WERI-Rb-1 (cell line): ENCODE measurements at regions not wholly inside any gene's neighbourhood (a gene's known extent, or its start where the extent isn't known, plus 50 kb on each side); places are given as distances from the start of the nearest gene placed in this dataset.

Experiments used
- DNase-seq: peaks from one replicate; pipeline ENCODE4 v3.0.0-alpha.2; 2020
- H3K27ac ChIP-seq: fragments of 250-450 bp; sonication (Bioruptor Pico); 2 replicates; pipeline ENCODE4 v1.5.1; 2020; ENCODE audit warnings: mild to moderate bottlenecking, moderate library complexity
- H3K27me3 ChIP-seq: fragments of 250-450 bp; sonication (Bioruptor Pico); 2 replicates; pipeline ENCODE4 v1.5.1; 2021; ENCODE audit warnings: mild to moderate bottlenecking, low read depth, moderate library complexity; ENCODE audit not compliant: insufficient read depth, severe bottlenecking
- H3K36me3 ChIP-seq: fragments of 250-450 bp; sonication (Bioruptor Pico); 2 replicates; pipeline ENCODE4 v1.5.1; 2020; ENCODE audit warnings: mild to moderate bottlenecking, moderate library complexity
- H3K4me3 ChIP-seq: 2 replicates; pipeline ENCODE4 v1.5.1; 2011; ENCODE audit warnings: low read depth, mild to moderate bottlenecking, control low read depth, low read length
- H3K9me3 ChIP-seq: fragments of 250-450 bp; sonication (Bioruptor Pico); 2 replicates; pipeline ENCODE4 v1.5.1; 2021; ENCODE audit warnings: mild to moderate bottlenecking, moderate library complexity; ENCODE audit not compliant: severe bottlenecking
- TF ChIP-seq, protein P1 (sequence below): IDR thresholded peaks from 2 replicates; pipeline ENCODE4 v1.5.1; 2011; ENCODE audit warnings: low read depth, mild to moderate bottlenecking, control low read depth, inconsistent platforms, low read length

DNA sequence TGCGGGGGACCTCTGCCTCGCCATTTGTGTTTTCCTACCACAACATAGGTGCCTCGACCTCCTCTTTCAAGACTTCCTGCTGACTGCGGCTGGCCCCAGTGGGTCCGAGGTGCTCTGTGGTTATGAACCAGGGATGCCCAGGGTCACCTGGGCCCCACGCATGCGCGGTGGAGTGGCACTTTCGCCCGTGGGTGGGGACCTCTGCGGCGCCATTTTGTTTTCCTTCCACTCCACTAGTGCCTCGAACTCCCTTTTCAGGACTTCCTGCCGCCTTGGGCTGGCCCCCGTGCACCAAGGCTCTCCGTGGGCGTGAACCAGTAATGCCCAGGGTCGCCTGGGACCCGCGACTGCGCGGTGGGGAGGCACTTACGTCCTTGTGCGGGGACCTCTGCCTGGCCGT, 351.6 kb downstream of the ALG10 start:
- H3K27me3 ChIP-seq, result peaks cover 97% of the 10 kb centered on the region
- H3K27ac ChIP-seq, result no peak overlapping the region
- H3K36me3 ChIP-seq, result no peaks in the 10 kb centered on the region
- no peaks in the 10 kb centered on the region for H3K9me3 ChIP-seq
- H3K4me3 ChIP-seq, result no peak overlapping the region
- DNase-seq, result no peak
- TF ChIP-seq, protein P1, sequence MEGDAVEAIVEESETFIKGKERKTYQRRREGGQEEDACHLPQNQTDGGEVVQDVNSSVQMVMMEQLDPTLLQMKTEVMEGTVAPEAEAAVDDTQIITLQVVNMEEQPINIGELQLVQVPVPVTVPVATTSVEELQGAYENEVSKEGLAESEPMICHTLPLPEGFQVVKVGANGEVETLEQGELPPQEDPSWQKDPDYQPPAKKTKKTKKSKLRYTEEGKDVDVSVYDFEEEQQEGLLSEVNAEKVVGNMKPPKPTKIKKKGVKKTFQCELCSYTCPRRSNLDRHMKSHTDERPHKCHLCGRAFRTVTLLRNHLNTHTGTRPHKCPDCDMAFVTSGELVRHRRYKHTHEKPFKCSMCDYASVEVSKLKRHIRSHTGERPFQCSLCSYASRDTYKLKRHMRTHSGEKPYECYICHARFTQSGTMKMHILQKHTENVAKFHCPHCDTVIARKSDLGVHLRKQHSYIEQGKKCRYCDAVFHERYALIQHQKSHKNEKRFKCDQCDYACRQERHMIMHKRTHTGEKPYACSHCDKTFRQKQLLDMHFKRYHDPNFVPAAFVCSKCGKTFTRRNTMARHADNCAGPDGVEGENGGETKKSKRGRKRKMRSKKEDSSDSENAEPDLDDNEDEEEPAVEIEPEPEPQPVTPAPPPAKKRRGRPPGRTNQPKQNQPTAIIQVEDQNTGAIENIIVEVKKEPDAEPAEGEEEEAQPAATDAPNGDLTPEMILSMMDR, result no peak

DNA sequence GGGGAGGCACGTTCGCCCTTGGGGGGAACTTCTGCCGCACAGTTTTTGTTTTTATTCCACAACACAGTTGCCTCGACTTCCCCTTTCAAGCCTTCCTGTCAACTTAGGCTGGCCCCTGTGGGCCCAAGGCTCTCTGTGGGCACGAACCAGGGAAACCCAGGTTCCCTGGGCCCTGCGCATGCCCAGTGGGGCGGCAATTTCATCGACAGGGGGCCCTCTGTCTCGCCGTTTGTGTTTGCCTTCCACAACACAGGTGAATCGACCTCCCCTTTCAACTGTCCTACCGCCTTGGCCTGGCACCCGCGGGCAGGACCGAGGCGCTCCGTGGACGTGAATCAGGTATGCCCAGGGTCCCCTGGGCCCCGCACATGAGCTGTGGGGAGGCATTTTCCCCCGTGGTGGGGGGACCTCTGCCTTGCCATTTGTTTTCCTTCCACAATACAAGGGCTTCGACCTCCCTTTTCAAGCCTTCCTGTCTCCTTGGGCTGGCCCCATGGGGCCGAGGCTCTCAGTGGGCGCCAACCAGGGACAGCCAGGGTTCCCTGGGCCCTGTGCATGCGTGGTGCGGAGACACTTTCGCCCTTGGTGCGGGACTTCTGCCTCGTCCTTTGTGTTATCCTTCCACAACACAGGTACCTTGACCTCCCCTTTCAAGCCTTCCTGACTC, 354.0 kb downstream of the ALG10 start:
- H3K36me3 ChIP-seq, result no peaks in the 10 kb centered on the region
- TF ChIP-seq, protein P1, result no peak
- no peak overlapping the region for H3K27ac ChIP-seq
- DNase-seq, result no peak
- H3K4me3 ChIP-seq, result no peak overlapping the region
- H3K27me3 ChIP-seq, result peaks cover 97% of the 10 kb centered on the region
- no peaks in the 10 kb centered on the region for H3K9me3 ChIP-seq

DNA sequence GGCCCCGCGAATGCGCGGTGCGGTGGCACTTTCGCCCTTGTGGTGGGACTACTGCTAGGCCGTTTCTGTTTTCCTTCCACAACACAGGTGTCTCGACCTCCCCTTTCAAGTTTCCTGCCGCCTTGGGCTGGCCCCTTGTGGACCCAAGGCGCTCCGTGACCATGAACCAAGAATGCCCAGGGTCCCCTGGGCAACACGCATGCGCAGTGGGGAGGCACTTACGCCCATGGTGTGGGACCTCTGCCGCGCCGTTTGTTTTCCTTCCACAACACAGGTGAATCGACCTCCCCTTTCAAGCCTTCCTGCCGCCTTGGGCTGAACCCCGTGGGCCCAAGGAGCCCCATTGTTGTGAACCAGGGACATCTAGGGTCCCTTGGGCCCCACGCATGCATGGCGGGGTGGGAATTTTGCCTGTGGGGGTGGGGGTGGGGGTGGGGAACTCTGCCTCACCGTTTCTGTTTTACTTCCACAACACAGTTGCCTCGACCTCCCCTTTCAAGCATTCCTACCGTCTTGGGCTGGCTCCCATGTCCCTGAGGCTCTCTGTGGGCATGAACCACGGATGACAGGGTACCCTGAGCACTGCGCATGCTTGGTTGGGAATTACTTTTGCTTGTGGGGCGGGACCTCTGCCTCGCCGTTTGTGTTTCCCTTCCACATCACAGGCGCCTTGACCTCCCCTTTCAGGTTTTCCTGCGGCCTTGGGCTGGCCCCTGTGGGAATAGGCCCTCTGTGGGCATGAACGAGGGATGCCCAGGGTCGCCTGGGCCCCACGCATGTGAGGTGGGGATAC, 355.1 kb downstream of the ALG10 start:
- no peak for DNase-seq
- no peak overlapping the region for H3K27ac ChIP-seq
- H3K9me3 ChIP-seq, result no peaks in the 10 kb centered on the region
- TF ChIP-seq, protein P1, result no peak
- peaks cover 91% of the 10 kb centered on the region for H3K27me3 ChIP-seq
- H3K4me3 ChIP-seq, result no peak overlapping the region
- no peaks in the 10 kb centered on the region for H3K36me3 ChIP-seq

DNA sequence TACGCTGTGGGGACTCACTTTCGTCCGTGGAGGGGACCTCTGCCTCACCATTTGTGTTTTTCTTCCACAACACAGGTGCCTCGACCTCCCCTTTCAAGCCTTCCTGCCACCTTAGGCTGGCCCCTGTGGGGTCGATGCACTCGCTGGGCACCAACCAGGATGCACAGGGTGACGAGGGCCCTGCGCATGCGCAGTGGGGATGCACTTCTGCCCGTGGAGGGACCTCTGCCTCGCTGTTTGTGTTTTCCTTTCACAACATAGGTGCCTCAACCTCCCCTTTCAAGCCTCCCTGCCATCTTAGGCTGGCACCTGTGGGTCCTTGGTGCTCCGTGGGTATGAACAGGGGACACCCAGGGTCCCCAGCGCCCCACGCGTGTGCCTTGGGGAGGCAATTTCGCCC, 356.8 kb downstream of the ALG10 start:
- H3K9me3 ChIP-seq, result no peaks in the 10 kb centered on the region
- TF ChIP-seq, protein P1, result no peak

DNA sequence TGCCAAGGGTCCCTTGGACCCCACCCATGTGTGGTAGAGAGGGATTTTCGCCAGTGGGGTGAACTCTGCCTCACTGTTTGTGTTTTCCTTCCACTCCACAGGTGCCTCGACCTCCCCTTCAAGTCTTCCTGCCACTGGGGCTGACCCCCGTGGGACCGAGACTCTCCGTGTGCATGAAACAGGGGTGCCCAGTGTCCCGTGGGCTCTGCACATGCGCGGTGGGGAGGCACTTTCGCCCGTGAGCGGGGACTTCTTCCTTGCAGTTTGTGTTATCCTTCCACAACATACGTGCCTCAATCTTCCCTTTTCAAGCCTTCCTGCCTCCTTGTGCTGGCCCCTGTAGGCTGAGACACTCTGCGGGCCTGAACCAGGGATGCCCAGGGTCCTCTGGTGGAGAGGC, 362.4 kb downstream of the ALG10 start:
- H3K27me3 ChIP-seq, result peaks cover 92% of the 10 kb centered on the region
- TF ChIP-seq, protein P1, result no peak
- no peak overlapping the region for H3K4me3 ChIP-seq
- no peak overlapping the region for H3K27ac ChIP-seq
- no peaks in the 10 kb centered on the region for H3K9me3 ChIP-seq
- DNase-seq, result no peak
- H3K36me3 ChIP-seq, result no peaks in the 10 kb centered on the region

More for the DNA sequence above, 356.8 kb downstream of the ALG10 start:
- Histone ChIP-seq H3K4me3 (no peak overlapping the region), H3K27ac (no peak overlapping the region), H3K27me3 (peaks cover 91% of the 10 kb centered on the region), H3K36me3 (no peaks in the 10 kb centered on the region)
- no peak for DNase-seq
